Activated naive CD4-positive, alpha-beta T cell treated with anti-CD3 and anti-CD28 coated beads for 36 hours (primary cell): ENCODE measurements at regions not wholly inside any gene's neighbourhood (a gene's known extent, or its start where the extent isn't known, plus 50 kb on each side); places are given as distances from the start of the nearest gene placed in this dataset.
A peak's percentile ranks its signal among the peaks of the same experiment; 100 is the strongest.
"Not testable (repeated sequence)": the region's sequence is repeated elsewhere in the genome, so short reads cannot be mapped to it uniquely, and the experiment has no call there.

Source experiments
- CTCF ChIA-PET: fragments of 350-600 bp; sonication (Branson Sonifier 250); formaldehyde crosslinking; loops from one replicate; lab custom pipeline; 2021; ENCODE audit warnings: antibody characterized with exemption; lab: Charles Lee
- DNase-seq: peaks from one replicate; pipeline ENCODE4 v3.0.0-alpha.2; 2020
- H3K27ac Mint-ChIP-seq: one replicate; pipeline ENCODE4 v1.8.0; 2021; ENCODE audit warnings: mild to moderate bottlenecking, mixed read lengths
- H3K27me3 Mint-ChIP-seq: one replicate; pipeline ENCODE4 v1.8.0; 2021; ENCODE audit warnings: low read depth, mixed read lengths
- H3K36me3 Mint-ChIP-seq: one replicate; pipeline ENCODE4 v1.8.0; 2021; ENCODE audit warnings: low read depth, mixed read lengths
- H3K4me1 Mint-ChIP-seq: one replicate; pipeline ENCODE4 v1.8.0; 2021; ENCODE audit warnings: low read depth, mixed read lengths
- H3K4me3 Mint-ChIP-seq: one replicate; pipeline ENCODE4 v1.8.0; 2021; ENCODE audit warnings: mild to moderate bottlenecking, moderate library complexity, mixed read lengths
- H3K9me3 Mint-ChIP-seq: one replicate; pipeline ENCODE4 v1.8.0; 2021; ENCODE audit warnings: mixed read lengths
- intact Hi-C: fragments of 100-400 bp; cut with micrococcal nuclease; formaldehyde crosslinking; loops from one replicate; pipeline ENCODE4 v1.15.1; 2023

DNA sequence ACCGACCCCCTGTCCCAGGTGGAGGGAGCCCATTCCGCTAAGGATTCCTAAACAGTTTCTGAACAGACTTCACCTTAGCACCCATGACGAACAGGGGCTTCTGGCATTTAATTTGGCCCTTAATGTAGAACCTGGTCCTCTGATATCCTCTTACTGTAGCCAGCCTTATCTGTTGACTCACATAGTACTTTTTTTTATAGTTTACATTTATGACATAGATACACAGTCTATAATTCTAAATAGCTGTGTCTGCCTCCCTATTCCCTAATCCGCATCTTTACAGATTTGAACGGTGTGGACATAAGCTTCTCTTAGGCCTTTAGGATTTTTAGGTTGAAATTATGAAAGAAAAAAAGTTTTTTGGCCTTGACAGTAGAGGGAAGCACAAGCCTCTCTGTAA lies 104.9 kb downstream of the TBC1D26 start:
- CTCF ChIA-PET, DNase-seq, H3K27ac Mint-ChIP-seq, H3K27me3 Mint-ChIP-seq, intact Hi-C loops, H3K9me3 Mint-ChIP-seq, H3K36me3 Mint-ChIP-seq, H3K4me3 Mint-ChIP-seq: not testable (repeated sequence)
- H3K4me1 Mint-ChIP-seq: peaks cover 14% of the 10 kb centered on the region

DNA sequence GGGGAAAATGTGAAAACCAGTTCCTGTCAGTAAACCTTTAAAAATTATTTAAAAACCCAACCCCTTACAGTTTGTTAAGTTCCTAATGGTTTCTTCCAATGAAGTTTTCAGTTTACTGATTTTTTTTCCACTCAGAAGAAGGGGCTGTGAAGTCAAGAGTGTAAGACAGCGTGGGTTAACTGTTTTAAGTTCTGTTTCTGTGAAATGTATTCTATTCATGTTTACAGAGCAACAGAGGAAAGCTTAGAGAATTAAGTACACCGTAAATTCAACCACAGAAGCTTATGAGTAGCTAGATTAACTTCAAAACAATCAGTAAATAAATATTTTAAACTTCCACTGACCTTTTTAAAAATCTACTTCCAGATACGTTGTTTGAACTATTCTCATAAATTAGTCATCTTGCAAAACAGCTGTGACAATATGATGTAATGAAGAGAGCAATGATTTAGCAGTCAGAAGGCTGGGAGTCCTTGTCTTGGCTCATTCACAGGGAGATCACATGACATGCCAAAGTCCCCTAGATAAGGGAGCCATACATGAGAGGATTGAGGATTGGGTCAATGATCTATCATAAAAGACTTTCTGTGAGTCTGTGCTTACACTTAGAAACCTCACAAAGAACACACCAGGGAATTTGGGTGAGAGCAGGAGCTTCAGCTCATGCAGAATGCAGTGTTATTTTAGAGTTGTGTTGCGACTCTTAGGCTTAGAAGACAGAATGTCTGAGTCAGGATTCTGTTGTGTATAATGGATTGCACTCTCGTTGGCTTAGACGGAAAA lies 97.3 kb upstream of the ADORA2B start:
- H3K27me3 Mint-ChIP-seq, CTCF ChIA-PET, H3K9me3 Mint-ChIP-seq, H3K27ac Mint-ChIP-seq, DNase-seq, H3K36me3 Mint-ChIP-seq, H3K4me3 Mint-ChIP-seq, H3K4me1 Mint-ChIP-seq: not testable (repeated sequence)
- intact Hi-C loops: loop anchor here (5.0 kb wide), 1 partner anchor 135 kb away; no protein-coding TSS in a partner anchor

DNA sequence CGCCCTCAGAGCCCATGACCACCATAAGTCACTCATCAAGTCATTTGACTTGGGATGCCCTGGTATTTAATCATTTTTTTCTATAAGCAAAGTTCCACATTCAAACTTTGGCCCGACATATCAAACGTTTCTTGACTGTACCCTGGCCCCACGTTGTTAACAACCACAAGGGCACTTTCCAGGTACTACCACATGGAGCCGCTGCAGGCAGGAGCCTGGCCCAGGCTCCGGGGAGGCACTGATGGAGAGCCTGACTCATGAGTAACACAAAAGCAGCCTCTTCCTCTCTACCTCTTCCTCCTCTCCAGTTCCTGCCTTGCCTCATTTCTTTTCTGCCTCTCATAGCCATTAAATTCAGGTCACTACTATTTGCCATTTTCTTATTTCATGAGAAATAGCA lies 95.9 kb upstream of the ADORA2B start:
- H3K27ac Mint-ChIP-seq, CTCF ChIA-PET, H3K4me1 Mint-ChIP-seq, H3K27me3 Mint-ChIP-seq, H3K36me3 Mint-ChIP-seq, H3K9me3 Mint-ChIP-seq, H3K4me3 Mint-ChIP-seq: not testable (repeated sequence)
- peak; percentile 87 for DNase-seq
- intact Hi-C loops: loop anchor here (1.0 to 5.0 kb wide), 2 partner anchors 133 to 149 kb away; no protein-coding TSS in a partner anchor

DNA sequence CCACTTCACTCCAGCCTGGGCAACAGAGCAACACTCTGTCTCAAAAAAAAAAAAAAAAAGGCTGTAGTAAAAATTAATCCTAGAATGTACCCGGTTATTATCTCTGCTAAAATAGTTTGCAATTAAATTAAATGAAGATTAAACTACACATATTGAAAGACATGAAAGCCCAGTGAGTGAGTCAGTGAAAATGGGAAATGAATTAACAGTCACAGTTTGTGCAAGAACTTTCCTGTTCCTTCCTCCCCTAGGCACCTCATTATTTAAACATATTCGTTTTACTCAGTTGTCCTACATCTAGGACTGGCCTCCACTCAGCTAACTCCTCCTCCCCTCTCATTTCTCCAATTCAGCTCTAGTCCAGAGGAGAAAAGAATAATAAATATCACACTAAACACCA lies 94.9 kb upstream of the ADORA2B start:
- H3K27me3 Mint-ChIP-seq, DNase-seq, H3K9me3 Mint-ChIP-seq, H3K4me1 Mint-ChIP-seq, CTCF ChIA-PET, H3K4me3 Mint-ChIP-seq, H3K36me3 Mint-ChIP-seq, H3K27ac Mint-ChIP-seq, intact Hi-C loops: not testable (repeated sequence)

DNA sequence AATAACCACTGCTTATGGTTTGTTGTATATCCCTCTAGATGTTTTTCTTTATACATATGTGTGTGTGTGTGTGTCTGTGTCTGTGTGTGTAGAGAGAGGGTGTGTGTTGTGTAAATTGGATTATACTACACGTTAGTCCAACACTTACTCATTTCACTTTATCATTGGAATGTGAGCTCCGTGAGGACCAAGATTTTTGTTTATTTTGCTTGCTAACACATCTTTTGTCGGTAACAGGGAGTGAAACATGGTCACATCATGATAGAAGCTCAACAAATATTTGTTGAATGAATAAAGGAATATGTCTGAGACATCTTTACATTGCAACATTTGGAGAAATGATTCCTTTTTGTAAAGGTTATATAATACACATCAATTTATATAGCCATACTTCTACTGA lies 94.2 kb upstream of the ADORA2B start:
- H3K27ac Mint-ChIP-seq, H3K9me3 Mint-ChIP-seq, intact Hi-C loops, DNase-seq, H3K4me1 Mint-ChIP-seq, H3K4me3 Mint-ChIP-seq, H3K36me3 Mint-ChIP-seq, CTCF ChIA-PET, H3K27me3 Mint-ChIP-seq: not testable (repeated sequence)

DNA sequence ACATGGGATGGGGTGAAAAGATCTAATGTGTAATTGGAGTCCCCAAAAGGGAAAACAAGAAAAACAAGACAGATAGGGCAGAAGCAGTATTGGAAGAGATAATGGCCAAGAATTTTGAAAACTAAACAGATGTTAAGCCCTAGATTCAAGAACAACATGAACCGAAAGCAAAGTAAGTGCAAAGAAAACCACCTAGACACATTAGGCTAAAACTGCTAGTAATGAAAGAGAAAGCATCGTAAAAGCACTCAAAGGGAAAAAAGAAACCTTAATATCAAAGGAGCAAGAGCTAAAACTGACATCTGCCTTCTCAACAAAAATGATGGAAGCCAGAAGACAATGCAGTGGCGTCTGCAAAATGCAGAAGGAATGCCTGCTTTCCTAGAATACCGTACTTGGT lies 92.1 kb upstream of the ADORA2B start:
- H3K4me3 Mint-ChIP-seq, intact Hi-C loops, H3K4me1 Mint-ChIP-seq, H3K9me3 Mint-ChIP-seq, H3K27ac Mint-ChIP-seq, DNase-seq, H3K27me3 Mint-ChIP-seq, H3K36me3 Mint-ChIP-seq, CTCF ChIA-PET: not testable (repeated sequence)

DNA sequence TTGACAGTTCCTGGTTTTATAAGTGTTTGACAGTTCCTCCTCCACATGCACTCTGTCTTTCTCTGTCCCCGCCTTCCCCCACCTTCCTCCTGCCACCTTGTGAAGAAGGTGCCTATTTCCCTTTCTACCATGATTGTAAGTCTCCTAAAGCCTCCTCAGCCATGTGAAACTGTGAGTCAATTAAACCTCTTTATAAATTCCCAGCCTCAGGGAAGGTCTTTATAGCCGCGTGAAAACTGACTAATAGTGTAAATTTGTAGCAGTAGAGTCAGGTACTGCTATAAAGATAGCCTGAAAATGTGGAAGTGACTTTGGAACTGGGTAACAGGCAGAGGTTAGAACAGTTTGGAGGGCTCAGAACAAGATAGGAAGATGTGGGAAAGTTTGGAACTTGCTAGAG lies 88.7 kb upstream of the ADORA2B start:
- DNase-seq, H3K4me3 Mint-ChIP-seq, H3K27me3 Mint-ChIP-seq, H3K4me1 Mint-ChIP-seq, H3K36me3 Mint-ChIP-seq, CTCF ChIA-PET, H3K27ac Mint-ChIP-seq, intact Hi-C loops, H3K9me3 Mint-ChIP-seq: not testable (repeated sequence)

DNA sequence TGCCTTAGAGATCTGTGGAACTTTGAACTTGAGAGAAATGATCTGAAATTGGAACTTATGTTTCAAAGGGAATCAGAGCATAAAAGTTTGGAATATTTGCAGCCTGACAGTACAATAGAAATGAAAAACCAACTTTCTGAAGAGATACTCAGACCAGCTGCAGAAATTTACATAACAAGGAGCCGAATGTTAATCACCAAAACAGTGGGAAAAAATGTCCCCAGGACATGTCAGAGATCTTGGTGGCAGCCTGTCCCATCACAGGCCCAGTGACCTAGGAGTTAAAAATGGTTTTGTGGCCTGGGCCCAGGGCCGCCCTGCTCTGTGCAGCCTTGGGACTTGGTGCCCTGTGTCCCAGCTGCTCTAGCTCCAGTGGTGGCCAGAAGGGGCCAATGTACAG lies 88.2 kb upstream of the ADORA2B start:
- H3K4me1 Mint-ChIP-seq, CTCF ChIA-PET, H3K9me3 Mint-ChIP-seq, H3K4me3 Mint-ChIP-seq, DNase-seq, intact Hi-C loops, H3K27ac Mint-ChIP-seq, H3K36me3 Mint-ChIP-seq, H3K27me3 Mint-ChIP-seq: not testable (repeated sequence)

DNA sequence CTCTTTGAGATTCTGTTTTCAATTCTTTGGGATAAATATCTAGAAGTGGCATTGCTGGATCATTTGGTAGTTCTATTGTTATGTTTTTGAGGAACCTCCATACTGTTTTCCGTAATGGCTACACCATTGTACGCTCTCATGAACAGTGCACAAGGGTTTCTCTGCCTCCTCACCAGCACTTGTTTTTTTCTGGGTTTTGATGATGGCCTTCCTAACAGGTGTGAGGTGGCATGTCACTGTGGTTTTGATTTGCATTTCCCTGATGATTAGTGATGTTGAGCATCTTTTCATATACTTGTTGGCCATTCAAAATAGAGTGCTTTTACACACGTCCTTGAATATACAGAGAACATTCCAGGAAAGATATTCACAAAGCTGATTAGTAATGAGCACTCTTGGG lies 86.8 kb upstream of the ADORA2B start:
- H3K4me1 Mint-ChIP-seq, CTCF ChIA-PET, H3K36me3 Mint-ChIP-seq, intact Hi-C loops, H3K4me3 Mint-ChIP-seq, H3K27me3 Mint-ChIP-seq, H3K27ac Mint-ChIP-seq, H3K9me3 Mint-ChIP-seq, DNase-seq: not testable (repeated sequence)

DNA sequence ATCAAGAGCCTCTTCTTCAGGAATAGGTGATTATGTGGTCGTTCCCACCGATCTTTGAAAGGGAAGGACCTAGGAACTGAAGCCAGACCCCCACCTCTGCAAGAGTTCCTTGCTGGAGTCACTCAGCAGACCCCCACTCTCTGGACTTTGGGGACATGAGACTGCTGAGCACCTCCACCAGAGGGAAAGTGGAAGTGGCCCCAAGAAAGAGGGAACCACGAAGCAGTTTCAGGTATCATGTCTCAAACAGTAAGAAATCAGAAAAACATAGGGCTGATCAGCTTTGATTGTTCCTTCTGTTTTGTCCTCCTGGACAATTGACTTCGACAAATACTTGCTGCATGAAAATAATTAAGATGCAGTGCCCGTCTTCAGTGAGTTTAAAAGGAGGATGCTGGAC lies 84.2 kb upstream of the ADORA2B start:
- H3K27ac Mint-ChIP-seq, H3K4me3 Mint-ChIP-seq, H3K9me3 Mint-ChIP-seq, H3K4me1 Mint-ChIP-seq, DNase-seq, CTCF ChIA-PET, H3K36me3 Mint-ChIP-seq, H3K27me3 Mint-ChIP-seq, intact Hi-C loops: not testable (repeated sequence)

DNA sequence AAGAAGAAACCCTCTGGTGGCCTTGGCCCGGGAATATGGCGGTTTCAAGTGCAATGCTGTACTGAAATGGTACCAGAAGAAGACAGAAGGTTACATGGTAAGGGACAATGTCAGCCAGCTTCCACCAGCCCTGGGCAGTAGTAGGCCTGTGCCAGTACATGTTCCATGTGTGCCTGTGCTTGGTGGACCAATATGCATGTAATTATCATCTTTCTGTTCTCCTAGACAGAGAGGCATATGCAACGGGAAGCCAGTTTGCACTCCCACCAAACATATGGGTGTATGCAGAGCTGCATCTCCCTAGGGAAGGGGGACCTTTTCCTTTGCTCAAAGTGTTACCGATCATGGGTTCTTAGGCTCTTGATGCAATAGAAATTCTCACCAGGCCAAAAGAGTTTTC lies 80.9 kb upstream of the ADORA2B start:
- H3K4me1 Mint-ChIP-seq, H3K9me3 Mint-ChIP-seq, H3K27ac Mint-ChIP-seq, H3K36me3 Mint-ChIP-seq, intact Hi-C loops, H3K27me3 Mint-ChIP-seq, DNase-seq, CTCF ChIA-PET, H3K4me3 Mint-ChIP-seq: not testable (repeated sequence)

DNA sequence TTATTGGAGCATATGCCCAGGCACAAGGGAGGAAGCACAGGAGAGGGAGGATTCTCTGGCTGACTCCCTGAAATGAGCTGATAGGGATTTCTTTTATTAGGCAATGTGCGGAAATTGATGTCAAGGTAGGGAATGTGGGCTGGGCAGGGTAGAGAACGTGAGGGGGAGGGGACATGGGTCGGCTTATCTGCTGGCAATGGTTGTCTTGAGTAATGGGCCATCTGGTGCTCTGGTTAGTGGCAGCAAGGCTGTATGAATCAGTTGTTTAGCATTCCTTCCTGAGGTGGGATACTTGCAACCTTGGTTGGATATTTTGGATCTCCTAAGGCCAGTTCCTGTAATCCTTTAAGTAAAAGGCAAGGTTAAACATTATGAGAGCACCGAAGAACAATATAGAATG lies 80.5 kb upstream of the ADORA2B start:
- H3K27ac Mint-ChIP-seq, H3K27me3 Mint-ChIP-seq, DNase-seq, CTCF ChIA-PET, intact Hi-C loops, H3K36me3 Mint-ChIP-seq, H3K9me3 Mint-ChIP-seq, H3K4me1 Mint-ChIP-seq, H3K4me3 Mint-ChIP-seq: not testable (repeated sequence)

DNA sequence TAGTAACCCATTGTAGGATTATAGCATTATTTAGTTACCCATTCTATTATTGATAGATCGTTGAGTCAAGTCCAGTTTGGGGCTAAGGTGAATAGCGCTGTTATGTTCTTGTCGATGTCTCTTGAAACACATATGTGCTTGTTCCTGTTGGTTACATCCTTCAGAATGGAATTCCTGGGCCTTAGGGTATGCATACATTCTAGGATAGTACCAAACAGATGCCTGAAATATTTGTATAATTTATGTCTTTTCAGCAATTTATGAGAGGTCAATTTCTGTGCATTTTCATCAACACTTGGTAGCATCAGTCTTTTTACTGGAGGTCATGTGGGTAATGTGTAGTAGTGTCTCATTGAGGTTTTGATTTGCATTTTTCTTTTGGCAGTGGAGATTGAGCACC lies 78.9 kb upstream of the ADORA2B start:
- H3K27ac Mint-ChIP-seq, H3K27me3 Mint-ChIP-seq, H3K4me1 Mint-ChIP-seq, H3K36me3 Mint-ChIP-seq, H3K9me3 Mint-ChIP-seq, CTCF ChIA-PET, DNase-seq, H3K4me3 Mint-ChIP-seq, intact Hi-C loops: not testable (repeated sequence)
